NCI-H128 (cell line): ENCODE measurements at regions not wholly inside any gene's neighbourhood (a gene's known extent, or its start where the extent isn't known, plus 50 kb on each side); places are given as distances from the start of the nearest gene placed in this dataset.

ENCODE experiments used
- DNase-seq: peaks from one replicate; lab custom pipeline; 2025; ENCODE audit not compliant: unreplicated experiment; lab: John Stamatoyannopoulos, UW

- no peak for DNase-seq
Measured at GRCh38 chr1:218705911-218706893, 361.1 kb downstream of the TGFB2 start.

DNA sequence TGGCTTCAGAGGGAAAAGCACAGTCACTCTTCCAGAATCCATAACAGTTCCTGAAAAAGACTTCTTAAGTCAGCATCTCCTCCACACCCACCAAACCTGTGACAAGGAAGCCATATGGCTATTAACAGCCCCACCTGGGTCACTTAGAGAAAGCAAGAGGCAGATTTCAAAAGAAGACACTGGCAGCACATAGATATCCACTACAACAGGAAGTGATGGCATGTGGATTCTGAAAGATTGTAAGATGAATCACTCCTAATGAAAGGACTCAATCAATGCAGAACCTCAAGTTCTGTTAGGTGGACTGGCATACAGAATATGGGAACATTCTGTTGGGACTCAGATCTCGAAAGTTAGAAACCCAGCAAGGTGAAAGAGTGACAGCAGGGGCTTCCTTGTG, 365.9 kb downstream of the TGFB2 start:
- no peak for DNase-seq

DNA sequence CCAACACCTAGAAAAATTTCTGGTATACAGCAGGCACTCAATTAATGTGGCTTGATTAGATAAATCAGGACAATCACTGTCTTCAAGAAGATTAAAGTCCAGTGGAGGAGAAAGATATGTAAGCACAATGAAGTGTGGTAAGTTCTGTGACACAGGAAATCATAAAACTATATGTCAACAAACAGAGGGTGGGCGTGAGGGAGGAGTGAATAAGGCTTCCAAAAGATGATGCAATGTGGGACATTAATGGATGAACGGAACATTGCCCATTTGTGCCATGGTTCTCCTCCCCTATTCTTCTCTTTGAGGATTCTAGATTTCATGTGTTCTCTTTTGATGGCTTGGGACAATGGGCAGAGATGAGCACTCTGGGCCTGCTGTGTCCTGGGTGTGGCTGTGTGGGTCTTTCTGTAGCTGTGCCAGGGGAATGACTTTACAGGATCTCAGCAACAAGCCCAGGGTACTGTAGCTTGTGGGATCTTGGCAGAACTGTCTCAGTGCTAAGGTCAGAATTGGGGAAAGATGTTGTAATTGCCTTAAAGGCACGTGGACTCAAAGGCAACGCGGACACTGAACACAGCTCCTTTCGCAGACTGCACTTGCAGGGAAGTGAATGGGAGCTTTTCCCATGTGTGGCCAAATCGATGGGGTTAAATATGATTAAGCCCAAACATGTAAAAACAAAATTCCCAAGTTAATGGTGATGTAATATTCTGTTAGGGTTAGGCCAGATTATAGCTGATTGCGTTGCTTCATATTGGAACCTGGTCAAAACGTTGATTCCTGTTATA, 366.9 kb downstream of the TGFB2 start:
- no peak for DNase-seq

DNA sequence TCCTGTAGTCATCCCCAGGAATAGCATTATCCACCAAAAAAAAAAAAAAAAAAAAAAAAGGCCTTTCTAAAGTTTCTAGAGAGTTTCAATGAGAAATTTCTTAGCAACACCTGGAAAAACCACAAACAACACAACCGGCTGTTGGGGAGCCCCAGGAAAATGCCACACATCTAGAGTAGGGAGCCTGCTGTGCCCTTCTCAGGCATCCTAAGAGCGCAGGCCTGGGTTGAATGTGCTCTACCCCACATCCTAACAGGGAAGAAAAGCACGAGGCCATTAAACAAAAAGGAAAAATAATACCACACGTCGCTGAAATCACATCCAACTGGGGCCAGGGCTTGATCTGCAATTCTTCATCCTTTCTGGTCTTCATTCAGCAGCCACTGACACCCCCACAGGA, 367.5 kb downstream of the TGFB2 start:
- no peak for DNase-seq

GRCh38 chr1:218715961-218716669, 371.0 kb downstream of the TGFB2 start:
- no peak for DNase-seq

GRCh38 chr1:218717575-218717974, 372.4 kb downstream of the TGFB2 start:
- DNase-seq = no peak

DNA sequence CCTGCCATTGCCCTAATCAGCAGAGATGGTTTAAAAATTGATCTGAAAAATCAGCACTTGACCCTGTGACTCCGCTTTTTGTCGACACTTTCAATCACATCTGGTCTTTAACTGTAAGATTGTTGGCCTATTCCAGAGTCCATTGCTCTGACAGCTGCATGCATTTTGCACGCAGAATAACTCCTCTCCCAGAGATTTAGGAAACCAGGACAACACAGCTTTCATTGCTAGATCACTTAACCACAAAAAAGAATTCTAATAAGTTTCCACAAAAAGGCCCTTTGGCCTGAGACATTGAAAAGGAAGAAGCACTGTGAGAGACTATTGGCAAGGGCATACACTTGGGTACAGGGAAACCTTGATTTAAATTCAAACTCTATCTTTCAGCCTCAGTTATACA, 373.1 kb downstream of the TGFB2 start:
- DNase-seq = no peak

DNA sequence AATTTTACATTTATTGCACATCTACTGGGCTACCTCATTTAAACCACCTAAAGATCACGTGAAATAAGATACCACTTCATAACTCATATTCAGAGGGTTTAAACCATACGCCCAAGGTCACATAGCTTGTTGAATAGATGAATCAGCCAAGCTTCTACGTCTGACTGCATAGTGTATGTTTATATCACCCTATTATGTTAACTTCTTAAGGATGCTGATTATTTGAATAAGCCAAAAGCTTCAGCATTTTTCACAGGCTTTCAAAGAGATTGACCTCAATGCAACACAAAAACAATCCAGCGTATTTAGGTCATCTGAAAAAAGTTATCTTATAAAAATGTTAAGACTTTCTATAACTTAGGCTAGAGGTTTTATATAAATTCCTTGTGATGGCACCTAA, 373.8 kb downstream of the TGFB2 start:
- DNase-seq = no peak

GRCh38 chr1:218728898-218729565, 383.9 kb downstream of the TGFB2 start:
- no peak for DNase-seq

DNA sequence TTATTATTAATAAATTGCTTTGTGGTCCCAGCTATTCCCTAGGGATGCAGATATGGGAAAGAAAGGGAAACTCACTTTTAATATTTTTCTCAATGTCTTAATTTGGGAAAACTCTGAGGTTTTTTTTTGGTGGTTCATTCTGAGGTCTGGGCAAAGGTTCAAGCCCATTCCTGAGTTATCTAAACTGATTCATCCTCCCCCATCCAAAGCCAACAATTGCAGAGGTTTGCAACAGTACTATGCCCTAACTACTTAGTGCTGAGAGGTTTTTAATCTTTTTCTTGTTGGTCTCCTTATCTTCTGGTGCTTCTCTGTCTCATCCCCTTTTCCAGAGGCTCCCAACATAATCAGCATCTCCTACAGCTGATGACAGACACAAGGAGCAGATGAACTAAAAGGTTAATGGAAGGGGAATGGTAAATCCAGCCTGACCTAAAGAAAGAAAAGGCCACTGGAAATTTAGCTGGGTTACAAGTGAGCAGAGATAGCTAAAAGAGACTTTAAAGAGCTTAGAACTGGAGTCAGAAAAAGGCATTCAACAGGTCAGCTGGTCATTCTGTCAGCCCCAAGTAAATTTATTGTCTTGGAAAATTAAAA, 390.4 kb downstream of the TGFB2 start:
- DNase-seq = no peak

DNA sequence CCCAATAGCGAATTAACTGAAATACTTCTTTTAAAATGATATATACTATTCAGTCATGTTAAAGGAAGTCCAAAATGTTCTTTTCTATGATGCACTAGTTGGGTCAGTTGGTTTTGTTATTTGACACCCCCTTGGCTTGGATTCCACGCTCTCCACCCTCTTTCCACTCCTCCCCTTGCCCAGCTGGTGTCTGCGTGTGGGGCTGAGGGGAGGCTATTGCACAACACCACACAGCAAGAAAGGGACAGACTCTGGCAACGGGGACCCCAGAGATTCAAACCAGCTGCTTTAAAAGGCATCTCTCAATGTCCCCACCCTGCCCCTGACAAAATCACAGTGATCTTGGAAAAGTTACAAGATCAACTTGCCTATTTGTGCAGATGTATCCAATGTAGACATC, 394.3 kb downstream of the TGFB2 start:
- DNase-seq = no peak

DNA sequence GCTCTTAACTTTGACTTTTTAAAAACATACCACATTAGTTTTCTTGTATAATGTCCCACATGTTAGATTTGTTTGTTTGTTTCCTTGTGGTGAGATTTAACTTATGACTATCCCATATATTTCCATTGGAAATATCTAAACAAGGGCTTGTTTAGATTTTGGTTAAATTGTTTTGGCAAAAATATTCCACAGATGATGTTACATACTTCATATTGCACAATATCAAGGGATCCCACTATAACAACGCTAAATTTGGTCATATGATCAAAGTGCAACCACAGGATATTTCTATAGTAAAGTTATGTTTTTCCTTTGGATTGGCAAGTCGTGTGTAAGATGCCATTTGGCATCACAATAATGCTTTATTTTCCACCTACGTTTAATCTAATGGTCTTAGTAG, 396.7 kb downstream of the TGFB2 start:
- DNase-seq = no peak

- DNase-seq = no peak
Measured at GRCh38 chr1:218742467-218743262, 397.5 kb downstream of the TGFB2 start.

DNA sequence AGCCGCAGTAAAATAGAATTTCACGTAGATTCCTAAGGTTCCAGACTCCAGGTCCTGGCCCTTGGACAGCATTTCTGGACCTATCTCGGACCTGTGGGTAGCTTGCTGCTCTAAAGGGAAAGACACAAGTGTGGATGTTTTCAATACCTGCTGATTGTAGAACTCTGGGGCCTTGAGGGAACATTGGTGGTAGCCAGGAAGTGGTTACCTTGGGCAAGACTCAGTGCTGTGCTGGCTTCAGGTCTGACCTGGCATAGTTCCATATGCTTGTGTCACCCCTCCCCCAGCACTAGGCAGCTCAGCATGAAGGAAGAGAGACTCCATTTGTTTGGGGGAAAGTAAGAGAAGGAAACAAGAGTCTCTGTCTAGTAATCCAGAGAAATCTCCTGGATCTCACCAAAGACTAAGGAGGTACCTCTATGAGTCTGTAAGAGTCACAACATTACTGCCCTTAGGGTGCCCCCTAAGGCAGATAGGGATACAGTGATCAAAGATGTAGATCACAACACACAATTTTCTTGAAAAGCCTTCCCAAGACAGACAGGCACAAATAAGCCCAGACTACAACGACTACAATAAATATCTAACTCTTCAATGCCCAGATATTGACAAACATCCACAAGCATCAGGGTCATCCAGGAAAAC, 398.8 kb downstream of the TGFB2 start:
- no peak for DNase-seq

DNA sequence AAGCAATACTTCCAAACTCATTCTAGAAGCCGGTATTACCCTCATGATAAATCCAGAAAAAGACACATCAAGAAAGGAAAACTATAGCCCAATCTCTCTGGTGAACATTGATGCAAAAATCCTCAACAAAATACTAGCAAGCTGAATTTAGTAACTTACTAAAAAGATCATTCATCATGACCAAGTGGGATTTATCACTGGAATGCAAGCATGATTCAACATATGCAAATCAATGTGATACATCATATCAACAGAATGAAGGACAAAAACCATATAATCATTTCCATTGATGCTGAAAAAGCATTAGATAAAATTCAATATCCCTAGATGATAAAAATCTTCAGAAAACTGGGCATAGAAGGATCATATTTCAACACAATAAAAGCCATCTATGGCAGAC, 402.9 kb downstream of the TGFB2 start:
- DNase-seq = no peak

DNA sequence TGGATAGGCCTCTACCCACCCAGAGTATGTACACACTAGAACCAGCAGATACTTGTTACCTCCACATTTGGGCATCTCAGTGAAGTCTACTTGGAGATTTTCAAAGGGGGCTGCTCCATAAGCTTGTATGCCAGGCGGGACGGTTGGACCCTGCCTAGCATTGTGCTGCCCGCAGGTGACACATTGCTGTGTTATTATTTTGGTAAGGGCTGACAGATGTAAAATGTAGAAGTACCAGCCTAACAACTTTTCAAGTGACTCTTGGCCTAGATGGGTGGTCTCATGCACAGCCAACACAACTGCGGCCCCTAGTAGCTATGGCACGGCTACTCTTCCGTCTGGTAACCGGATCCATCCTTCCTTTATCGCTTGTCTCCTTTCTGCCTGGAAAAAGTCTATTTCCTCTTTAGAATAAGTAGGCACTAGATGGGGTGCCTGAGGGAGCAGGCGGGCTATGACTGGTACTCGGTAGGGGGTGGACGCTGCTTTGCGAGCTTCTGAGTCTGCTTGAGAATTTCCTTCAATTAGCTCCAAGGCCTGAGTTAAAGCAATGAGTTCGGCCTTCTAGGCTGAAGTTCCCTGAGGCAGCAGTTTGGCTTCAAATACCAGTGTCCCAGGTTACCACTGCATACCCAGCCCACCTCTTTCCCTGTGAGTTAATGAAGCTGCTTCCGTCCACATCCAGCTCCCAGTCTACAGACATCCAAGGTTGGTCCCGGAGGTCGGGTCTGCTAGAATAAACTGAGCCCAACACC, 405.3 kb downstream of the TGFB2 start:
- DNase-seq = no peak

DNA sequence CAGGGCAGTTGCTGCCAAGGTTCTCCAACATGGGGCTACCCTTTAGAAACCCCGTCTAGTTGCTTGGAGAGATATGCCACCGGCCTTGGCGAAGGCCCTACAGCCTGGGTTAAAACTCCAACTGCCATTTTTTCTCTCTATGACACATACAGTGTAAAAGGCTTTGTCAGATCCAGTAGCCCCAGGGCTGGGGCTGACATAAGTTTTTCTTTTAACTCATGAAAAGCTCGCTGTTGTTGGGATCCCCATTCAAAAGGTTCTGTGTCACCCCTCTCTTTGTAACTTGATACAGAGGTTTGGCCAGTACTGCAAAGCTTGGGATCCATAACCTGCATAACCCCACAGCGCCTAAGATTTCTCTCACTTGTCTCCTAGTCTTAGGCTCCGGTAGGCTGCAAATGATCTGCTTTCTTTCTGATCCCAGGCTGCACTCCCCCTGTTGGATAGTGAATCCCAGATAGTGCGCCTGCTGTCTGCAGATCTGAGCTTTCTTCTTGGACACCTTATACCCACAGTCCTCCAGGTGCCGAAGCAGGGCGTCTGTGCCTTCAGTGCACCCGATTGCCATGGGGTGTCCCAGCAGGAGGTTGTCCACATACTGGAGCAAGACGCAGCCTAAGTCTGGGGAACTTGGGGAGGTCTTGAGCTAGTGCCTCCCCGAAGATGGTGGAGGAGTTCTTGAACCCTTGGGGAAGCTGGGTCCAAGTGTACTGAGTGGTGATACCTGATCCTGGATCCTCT, 406.2 kb downstream of the TGFB2 start:
- DNase-seq = no peak

- no peak for DNase-seq
Measured at GRCh38 chr1:218752126-218752525, 407.0 kb downstream of the TGFB2 start.
